NT2/D1 (cell line): ENCODE measurements at regions not wholly inside any gene's neighbourhood (a gene's known extent, or its start where the extent isn't known, plus 50 kb on each side); places are given as distances from the start of the nearest gene placed in this dataset.

Experiments
- SUZ12 ChIP-seq: IDR thresholded peaks from 2 replicates; pipeline ENCODE4 v1.6.1; 2011; ENCODE audit not compliant: insufficient read length, insufficient read depth; ENCODE audit errors: extremely low read depth
- YY1 ChIP-seq: IDR thresholded peaks from 2 replicates; pipeline ENCODE4 v1.6.1; 2011; ENCODE audit not compliant: insufficient read length, insufficient read depth
- ZNF274 ChIP-seq: IDR thresholded peaks from 2 replicates; pipeline ENCODE4 v1.6.1; 2011; ENCODE audit warnings: mild to moderate bottlenecking, low read depth, low read length

DNA sequence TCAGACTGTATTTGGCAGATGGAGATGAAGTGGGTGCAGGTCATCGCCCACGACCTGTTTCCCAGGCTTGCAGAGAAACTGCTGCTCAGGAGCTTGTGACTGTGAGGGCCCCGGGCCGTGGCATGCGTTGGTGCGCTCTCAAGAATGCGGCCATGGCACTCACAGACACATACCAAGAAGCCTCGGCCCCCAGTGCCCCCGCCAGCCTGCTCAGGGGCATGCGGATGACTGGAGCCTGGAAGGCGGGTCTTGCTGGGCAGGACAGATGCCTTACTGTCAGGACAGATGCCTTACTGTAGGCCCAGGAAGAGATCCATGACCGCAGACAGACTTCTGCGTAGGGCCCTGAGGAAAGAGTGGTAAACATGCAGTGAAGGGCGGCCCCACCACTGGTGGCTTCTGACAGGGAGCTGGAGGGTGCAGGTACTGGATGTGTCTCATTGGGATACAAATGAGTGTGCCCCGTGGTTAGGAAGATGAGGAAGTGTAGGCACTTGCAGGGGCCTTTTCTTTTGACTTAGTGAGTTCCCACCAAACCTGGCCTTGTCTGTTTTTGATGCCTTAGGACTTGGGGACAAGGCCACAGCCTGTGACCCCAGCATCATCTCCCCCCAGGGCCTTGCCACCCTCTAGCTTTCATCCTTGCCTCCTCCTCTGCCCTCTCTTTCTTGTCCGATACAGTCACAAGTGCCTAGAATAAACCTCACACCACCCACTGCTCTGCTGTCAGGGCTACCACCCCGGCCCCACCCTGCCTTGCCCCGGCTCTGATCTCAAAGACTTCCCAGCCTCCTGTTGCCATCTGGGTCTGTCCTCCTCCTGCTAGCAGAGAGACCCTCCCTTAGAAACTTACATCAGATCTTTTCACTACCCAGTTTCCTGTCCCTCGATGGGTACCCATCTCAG lies 68.8 kb upstream of the ABL1 start:
- TF ChIP-seq YY1 (no peak), ZNF274 (no peak), SUZ12 (no peak)
